ENCODE measurements at regions not wholly inside any gene's neighbourhood (a gene's known extent, or its start where the extent isn't known, plus 50 kb on each side); places are given as distances from the start of the nearest gene placed in this dataset.

DNA sequence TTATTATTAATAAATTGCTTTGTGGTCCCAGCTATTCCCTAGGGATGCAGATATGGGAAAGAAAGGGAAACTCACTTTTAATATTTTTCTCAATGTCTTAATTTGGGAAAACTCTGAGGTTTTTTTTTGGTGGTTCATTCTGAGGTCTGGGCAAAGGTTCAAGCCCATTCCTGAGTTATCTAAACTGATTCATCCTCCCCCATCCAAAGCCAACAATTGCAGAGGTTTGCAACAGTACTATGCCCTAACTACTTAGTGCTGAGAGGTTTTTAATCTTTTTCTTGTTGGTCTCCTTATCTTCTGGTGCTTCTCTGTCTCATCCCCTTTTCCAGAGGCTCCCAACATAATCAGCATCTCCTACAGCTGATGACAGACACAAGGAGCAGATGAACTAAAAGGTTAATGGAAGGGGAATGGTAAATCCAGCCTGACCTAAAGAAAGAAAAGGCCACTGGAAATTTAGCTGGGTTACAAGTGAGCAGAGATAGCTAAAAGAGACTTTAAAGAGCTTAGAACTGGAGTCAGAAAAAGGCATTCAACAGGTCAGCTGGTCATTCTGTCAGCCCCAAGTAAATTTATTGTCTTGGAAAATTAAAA, 390.4 kb downstream of the TGFB2 start (continued):
- TF ChIP-seq ZNF33A (CRISPR knock-in tag; IDR thresholded peaks at IDR 0.05; ENCODE audit: borderline replicate concordance) (no peak), REL (CRISPR knock-in tag; conservative IDR thresholded peaks at IDR 0.05) (no peak), MED8 (CRISPR knock-in tag; IDR thresholded peaks at IDR 0.05; ENCODE audit: insufficient replicate concordance) (no peak), TCF12 (IDR thresholded peaks at IDR 0.05) (no peak), TCF12 (CRISPR knock-in tag; IDR thresholded peaks at IDR 0.05) (no peak), MTF2 (CRISPR knock-in tag; IDR thresholded peaks at IDR 0.05; ENCODE audit: borderline replicate concordance) (no peak), AHR (CRISPR knock-in tag; IDR thresholded peaks at IDR 0.05) (no peak)
- TF ChIP-seq, protein P1, sequence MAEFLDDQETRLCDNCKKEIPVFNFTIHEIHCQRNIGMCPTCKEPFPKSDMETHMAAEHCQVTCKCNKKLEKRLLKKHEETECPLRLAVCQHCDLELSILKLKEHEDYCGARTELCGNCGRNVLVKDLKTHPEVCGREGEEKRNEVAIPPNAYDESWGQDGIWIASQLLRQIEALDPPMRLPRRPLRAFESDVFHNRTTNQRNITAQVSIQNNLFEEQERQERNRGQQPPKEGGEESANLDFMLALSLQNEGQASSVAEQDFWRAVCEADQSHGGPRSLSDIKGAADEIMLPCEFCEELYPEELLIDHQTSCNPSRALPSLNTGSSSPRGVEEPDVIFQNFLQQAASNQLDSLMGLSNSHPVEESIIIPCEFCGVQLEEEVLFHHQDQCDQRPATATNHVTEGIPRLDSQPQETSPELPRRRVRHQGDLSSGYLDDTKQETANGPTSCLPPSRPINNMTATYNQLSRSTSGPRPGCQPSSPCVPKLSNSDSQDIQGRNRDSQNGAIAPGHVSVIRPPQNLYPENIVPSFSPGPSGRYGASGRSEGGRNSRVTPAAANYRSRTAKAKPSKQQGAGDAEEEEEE (CRISPR knock-in tag; IDR thresholded peaks at IDR 0.05; ENCODE audit: borderline replicate concordance): no peak
- TF ChIP-seq, protein P2, sequence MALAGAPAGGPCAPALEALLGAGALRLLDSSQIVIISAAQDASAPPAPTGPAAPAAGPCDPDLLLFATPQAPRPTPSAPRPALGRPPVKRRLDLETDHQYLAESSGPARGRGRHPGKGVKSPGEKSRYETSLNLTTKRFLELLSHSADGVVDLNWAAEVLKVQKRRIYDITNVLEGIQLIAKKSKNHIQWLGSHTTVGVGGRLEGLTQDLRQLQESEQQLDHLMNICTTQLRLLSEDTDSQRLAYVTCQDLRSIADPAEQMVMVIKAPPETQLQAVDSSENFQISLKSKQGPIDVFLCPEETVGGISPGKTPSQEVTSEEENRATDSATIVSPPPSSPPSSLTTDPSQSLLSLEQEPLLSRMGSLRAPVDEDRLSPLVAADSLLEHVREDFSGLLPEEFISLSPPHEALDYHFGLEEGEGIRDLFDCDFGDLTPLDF (CRISPR knock-in tag; IDR thresholded peaks at IDR 0.05): no peak
- TF ChIP-seq, protein P3, sequence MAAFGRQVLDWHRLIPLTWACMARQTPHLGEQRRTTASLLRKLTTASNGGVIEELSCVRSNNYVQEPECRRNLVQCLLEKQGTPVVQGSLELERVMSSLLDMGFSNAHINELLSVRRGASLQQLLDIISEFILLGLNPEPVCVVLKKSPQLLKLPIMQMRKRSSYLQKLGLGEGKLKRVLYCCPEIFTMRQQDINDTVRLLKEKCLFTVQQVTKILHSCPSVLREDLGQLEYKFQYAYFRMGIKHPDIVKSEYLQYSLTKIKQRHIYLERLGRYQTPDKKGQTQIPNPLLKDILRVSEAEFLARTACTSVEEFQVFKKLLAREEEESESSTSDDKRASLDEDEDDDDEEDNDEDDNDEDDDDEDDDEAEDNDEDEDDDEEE (CRISPR knock-in tag; IDR thresholded peaks at IDR 0.05): no peak
- TF ChIP-seq, protein P4, sequence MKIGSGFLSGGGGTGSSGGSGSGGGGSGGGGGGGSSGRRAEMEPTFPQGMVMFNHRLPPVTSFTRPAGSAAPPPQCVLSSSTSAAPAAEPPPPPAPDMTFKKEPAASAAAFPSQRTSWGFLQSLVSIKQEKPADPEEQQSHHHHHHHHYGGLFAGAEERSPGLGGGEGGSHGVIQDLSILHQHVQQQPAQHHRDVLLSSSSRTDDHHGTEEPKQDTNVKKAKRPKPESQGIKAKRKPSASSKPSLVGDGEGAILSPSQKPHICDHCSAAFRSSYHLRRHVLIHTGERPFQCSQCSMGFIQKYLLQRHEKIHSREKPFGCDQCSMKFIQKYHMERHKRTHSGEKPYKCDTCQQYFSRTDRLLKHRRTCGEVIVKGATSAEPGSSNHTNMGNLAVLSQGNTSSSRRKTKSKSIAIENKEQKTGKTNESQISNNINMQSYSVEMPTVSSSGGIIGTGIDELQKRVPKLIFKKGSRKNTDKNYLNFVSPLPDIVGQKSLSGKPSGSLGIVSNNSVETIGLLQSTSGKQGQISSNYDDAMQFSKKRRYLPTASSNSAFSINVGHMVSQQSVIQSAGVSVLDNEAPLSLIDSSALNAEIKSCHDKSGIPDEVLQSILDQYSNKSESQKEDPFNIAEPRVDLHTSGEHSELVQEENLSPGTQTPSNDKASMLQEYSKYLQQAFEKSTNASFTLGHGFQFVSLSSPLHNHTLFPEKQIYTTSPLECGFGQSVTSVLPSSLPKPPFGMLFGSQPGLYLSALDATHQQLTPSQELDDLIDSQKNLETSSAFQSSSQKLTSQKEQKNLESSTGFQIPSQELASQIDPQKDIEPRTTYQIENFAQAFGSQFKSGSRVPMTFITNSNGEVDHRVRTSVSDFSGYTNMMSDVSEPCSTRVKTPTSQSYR (CRISPR knock-in tag; IDR thresholded peaks at IDR 0.05; ENCODE audit: borderline replicate concordance): no peak
- TF ChIP-seq, protein P5, sequence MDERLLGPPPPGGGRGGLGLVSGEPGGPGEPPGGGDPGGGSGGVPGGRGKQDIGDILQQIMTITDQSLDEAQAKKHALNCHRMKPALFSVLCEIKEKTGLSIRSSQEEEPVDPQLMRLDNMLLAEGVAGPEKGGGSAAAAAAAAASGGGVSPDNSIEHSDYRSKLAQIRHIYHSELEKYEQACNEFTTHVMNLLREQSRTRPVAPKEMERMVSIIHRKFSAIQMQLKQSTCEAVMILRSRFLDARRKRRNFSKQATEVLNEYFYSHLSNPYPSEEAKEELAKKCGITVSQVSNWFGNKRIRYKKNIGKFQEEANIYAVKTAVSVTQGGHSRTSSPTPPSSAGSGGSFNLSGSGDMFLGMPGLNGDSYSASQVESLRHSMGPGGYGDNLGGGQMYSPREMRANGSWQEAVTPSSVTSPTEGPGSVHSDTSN (CRISPR knock-in tag; IDR thresholded peaks at IDR 0.05): no peak

Data from HepG2 (cell line).